ENCODE measurements at regions not wholly inside any gene's neighbourhood (a gene's known extent, or its start where the extent isn't known, plus 50 kb on each side); places are given as distances from the start of the nearest gene placed in this dataset.

- Histone ChIP-seq H3K4me1 (ENCODE audit: low read length) (peaks cover 16% of the 10 kb centered on the region), H3K9me3 (replicated peaks; ENCODE audit: insufficient read depth, low read length) (no peaks in the 10 kb centered on the region), H3K4me3 (ENCODE audit: low read length) (no peak overlapping the region), H3K36me3 (replicated peaks; ENCODE audit: insufficient read depth, low read length) (no peaks in the 10 kb centered on the region), H3K9ac (ENCODE audit: low read length) (no peak overlapping the region), H3K4me2 (ENCODE audit: low read depth, low read length) (no peak overlapping the region), H3F3A (ENCODE audit: insufficient read depth, low read length) (no peaks in the 10 kb centered on the region), H3K27me3 (replicated peaks; ENCODE audit: insufficient read depth, low read length) (no peaks in the 10 kb centered on the region), H3K9me2 (replicated peaks; ENCODE audit: insufficient read depth, low read length) (no peaks in the 10 kb centered on the region), H4K20me1 (ENCODE audit: insufficient read depth, low read length) (no peaks in the 10 kb centered on the region), H3K27ac (ENCODE audit: low read length) (no peak overlapping the region), H3K79me2 (ENCODE audit: low read length) (peaks cover 7% of the 10 kb centered on the region; the same call in 1 of the 2 replicates), H2AFZ (ENCODE audit: low read length) (no peak overlapping the region)
- no peak for TF ChIP-seq CTCF (IDR thresholded peaks at IDR 0.05; ENCODE audit: low read length)
- no peak for DNase-seq
Observed at GRCh38 chr1:239706245-239706892, 320.0 kb downstream of the CHRM3 start.

GRCh38 chr1:239707615-239708014 lies 321.2 kb downstream of the CHRM3 start:
- no peaks in the 10 kb centered on the region for H4K20me1 ChIP-seq (ENCODE audit: insufficient read depth, low read length)
- no peaks in the 10 kb centered on the region for H3K9me3 ChIP-seq (replicated peaks; ENCODE audit: insufficient read depth, low read length)
- peaks cover 7% of the 10 kb centered on the region; the same call in 1 of the 2 replicates for H3K79me2 ChIP-seq (ENCODE audit: low read length)
- H3K27me3 ChIP-seq (replicated peaks; ENCODE audit: insufficient read depth, low read length): no peaks in the 10 kb centered on the region
- no peak overlapping the region for H2AFZ ChIP-seq (ENCODE audit: low read length)
- no peak for DNase-seq
- peaks cover 16% of the 10 kb centered on the region for H3K4me1 ChIP-seq (ENCODE audit: low read length)
- TF ChIP-seq EZH2phosphoT487 (IDR thresholded peaks at IDR 0.05; ENCODE audit: low read length) (no peak), EZH2 (optimal IDR thresholded peaks at IDR 0.05; ENCODE audit: low read depth, low read length) (no peak), CTCF (IDR thresholded peaks at IDR 0.05; ENCODE audit: low read length) (no peak)
- no peak overlapping the region for H3K4me2 ChIP-seq (ENCODE audit: low read depth, low read length)
- H3K36me3 ChIP-seq (replicated peaks; ENCODE audit: insufficient read depth, low read length): no peaks in the 10 kb centered on the region
- H3K9ac ChIP-seq (ENCODE audit: low read length): no peak overlapping the region
- H3F3A ChIP-seq (ENCODE audit: insufficient read depth, low read length): no peaks in the 10 kb centered on the region
- no peaks in the 10 kb centered on the region for H3K9me2 ChIP-seq (replicated peaks; ENCODE audit: insufficient read depth, low read length)
- no peak overlapping the region for H3K27ac ChIP-seq (ENCODE audit: low read length)
- no peak overlapping the region for H3K4me3 ChIP-seq (ENCODE audit: low read length)

GRCh38 chr1:239708622-239709021 lies 322.3 kb downstream of the CHRM3 start:
- no peaks in the 10 kb centered on the region for H3K9me3 ChIP-seq (replicated peaks; ENCODE audit: insufficient read depth, low read length)
- peak overlapping the region; percentile 24; the same call in 1 of the 2 replicates for H3K4me2 ChIP-seq (ENCODE audit: low read depth, low read length)
- no peaks in the 10 kb centered on the region for H3F3A ChIP-seq (ENCODE audit: insufficient read depth, low read length)
- H4K20me1 ChIP-seq (ENCODE audit: insufficient read depth, low read length): no peaks in the 10 kb centered on the region
- H3K9me2 ChIP-seq (replicated peaks; ENCODE audit: insufficient read depth, low read length): no peaks in the 10 kb centered on the region
- peaks cover 7% of the 10 kb centered on the region; the same call in 1 of the 2 replicates for H3K79me2 ChIP-seq (ENCODE audit: low read length)
- DNase-seq: no peak
- no peak for TF ChIP-seq EZH2 (optimal IDR thresholded peaks at IDR 0.05; ENCODE audit: low read depth, low read length)
- H3K27me3 ChIP-seq (replicated peaks; ENCODE audit: insufficient read depth, low read length): no peaks in the 10 kb centered on the region
- H3K27ac ChIP-seq (ENCODE audit: low read length): no peak overlapping the region
- no peaks in the 10 kb centered on the region for H3K36me3 ChIP-seq (replicated peaks; ENCODE audit: insufficient read depth, low read length)
- no peak overlapping the region for H3K4me3 ChIP-seq (ENCODE audit: low read length)
- H3K4me1 ChIP-seq (ENCODE audit: low read length): peaks cover 16% of the 10 kb centered on the region
- no peak overlapping the region for H3K9ac ChIP-seq (ENCODE audit: low read length)
- no peak overlapping the region for H2AFZ ChIP-seq (ENCODE audit: low read length)

- H3K79me2 ChIP-seq (ENCODE audit: low read length): peaks cover 7% of the 10 kb centered on the region; the same call in 1 of the 2 replicates
- H3F3A ChIP-seq (ENCODE audit: insufficient read depth, low read length): no peaks in the 10 kb centered on the region
- H3K4me3 ChIP-seq (ENCODE audit: low read length): no peak overlapping the region
- TF ChIP-seq EZH2phosphoT487 (IDR thresholded peaks at IDR 0.05; ENCODE audit: low read length): no peak
- no peak for TF ChIP-seq EZH2 (optimal IDR thresholded peaks at IDR 0.05; ENCODE audit: low read depth, low read length)
- no peak for TF ChIP-seq CTCF (IDR thresholded peaks at IDR 0.05; ENCODE audit: low read length)
- no peaks in the 10 kb centered on the region for H3K36me3 ChIP-seq (replicated peaks; ENCODE audit: insufficient read depth, low read length)
- H3K9me3 ChIP-seq (replicated peaks; ENCODE audit: insufficient read depth, low read length): no peaks in the 10 kb centered on the region
- no peak overlapping the region for H3K4me2 ChIP-seq (ENCODE audit: low read depth, low read length)
- H3K4me1 ChIP-seq (ENCODE audit: low read length): peaks cover 16% of the 10 kb centered on the region
- H3K9me2 ChIP-seq (replicated peaks; ENCODE audit: insufficient read depth, low read length): no peaks in the 10 kb centered on the region
- no peak overlapping the region for H2AFZ ChIP-seq (ENCODE audit: low read length)
- H4K20me1 ChIP-seq (ENCODE audit: insufficient read depth, low read length): no peaks in the 10 kb centered on the region
- H3K9ac ChIP-seq (ENCODE audit: low read length): no peak overlapping the region
- H3K27ac ChIP-seq (ENCODE audit: low read length): no peak overlapping the region
- H3K27me3 ChIP-seq (replicated peaks; ENCODE audit: insufficient read depth, low read length): no peaks in the 10 kb centered on the region
- no peak for DNase-seq
Observed at GRCh38 chr1:239711768-239712167, 325.4 kb downstream of the CHRM3 start.
